ENCODE measurements at regions not wholly inside any gene's neighbourhood (a gene's known extent, or its start where the extent isn't known, plus 50 kb on each side); places are given as distances from the start of the nearest gene placed in this dataset.

GRCh38 chr4:64796581-64796980 lies 387.3 kb upstream of the TECRL start:
- no peak overlapping the region for H3K27ac ChIP-seq
- TF ChIP-seq, protein P1, sequence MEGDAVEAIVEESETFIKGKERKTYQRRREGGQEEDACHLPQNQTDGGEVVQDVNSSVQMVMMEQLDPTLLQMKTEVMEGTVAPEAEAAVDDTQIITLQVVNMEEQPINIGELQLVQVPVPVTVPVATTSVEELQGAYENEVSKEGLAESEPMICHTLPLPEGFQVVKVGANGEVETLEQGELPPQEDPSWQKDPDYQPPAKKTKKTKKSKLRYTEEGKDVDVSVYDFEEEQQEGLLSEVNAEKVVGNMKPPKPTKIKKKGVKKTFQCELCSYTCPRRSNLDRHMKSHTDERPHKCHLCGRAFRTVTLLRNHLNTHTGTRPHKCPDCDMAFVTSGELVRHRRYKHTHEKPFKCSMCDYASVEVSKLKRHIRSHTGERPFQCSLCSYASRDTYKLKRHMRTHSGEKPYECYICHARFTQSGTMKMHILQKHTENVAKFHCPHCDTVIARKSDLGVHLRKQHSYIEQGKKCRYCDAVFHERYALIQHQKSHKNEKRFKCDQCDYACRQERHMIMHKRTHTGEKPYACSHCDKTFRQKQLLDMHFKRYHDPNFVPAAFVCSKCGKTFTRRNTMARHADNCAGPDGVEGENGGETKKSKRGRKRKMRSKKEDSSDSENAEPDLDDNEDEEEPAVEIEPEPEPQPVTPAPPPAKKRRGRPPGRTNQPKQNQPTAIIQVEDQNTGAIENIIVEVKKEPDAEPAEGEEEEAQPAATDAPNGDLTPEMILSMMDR (conservative IDR thresholded peaks at IDR 0.05): no peak

- TF ChIP-seq, protein P1 (conservative IDR thresholded peaks at IDR 0.05): no peak
Measured at GRCh38 chr4:64784125-64784524, 374.9 kb upstream of the TECRL start.

GRCh38 chr4:64781737-64782326 lies 372.6 kb upstream of the TECRL start:
- TF ChIP-seq, protein P1 (conservative IDR thresholded peaks at IDR 0.05): peak; percentile 94
- H3K27ac ChIP-seq: no peak overlapping the region

More at GRCh38 chr4:64784125-64784524, 374.9 kb upstream of the TECRL start:
- no peak overlapping the region for H3K27ac ChIP-seq

DNA sequence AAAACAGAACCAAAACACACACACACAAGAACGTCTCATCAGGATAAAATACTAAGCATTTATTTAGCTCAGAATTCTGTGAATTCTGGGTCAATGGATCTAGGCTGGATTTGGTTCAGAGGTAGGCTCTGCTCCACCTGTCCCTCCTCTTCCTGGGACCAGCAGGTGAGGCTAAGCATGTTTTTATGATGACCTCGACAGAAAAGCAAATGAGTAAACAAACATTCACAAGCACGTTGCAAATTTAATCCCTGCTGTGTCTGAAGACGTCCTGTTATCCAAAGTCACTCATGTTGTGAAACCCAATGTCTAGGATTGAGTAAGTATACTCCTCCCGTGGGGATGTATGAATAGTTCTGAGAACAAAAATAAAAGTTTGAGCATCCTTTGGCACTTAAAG lies 371.4 kb upstream of the TECRL start:
- no peak overlapping the region for H3K27ac ChIP-seq
- TF ChIP-seq, protein P1 (conservative IDR thresholded peaks at IDR 0.05): no peak

DNA sequence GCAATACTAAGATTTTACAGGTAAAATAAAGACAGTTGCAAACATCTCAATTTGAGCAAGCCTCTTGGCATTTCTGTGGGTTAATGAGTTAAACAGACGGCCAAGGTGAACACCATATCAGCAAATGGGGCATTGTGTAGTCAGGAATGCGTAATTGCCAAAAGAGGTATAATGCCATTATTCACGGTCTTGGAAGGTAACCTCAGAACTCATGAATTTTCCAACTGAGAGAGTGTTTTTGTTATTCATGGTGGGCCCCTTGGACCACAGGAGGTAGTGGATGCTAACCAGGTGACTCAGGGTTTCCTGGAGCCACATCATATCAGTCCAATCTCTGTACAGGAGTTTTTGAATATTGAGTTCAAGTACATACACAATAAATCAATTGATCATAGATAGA lies 368.0 kb upstream of the TECRL start:
- no peak overlapping the region for H3K27ac ChIP-seq
- TF ChIP-seq, protein P1 (conservative IDR thresholded peaks at IDR 0.05): no peak

DNA sequence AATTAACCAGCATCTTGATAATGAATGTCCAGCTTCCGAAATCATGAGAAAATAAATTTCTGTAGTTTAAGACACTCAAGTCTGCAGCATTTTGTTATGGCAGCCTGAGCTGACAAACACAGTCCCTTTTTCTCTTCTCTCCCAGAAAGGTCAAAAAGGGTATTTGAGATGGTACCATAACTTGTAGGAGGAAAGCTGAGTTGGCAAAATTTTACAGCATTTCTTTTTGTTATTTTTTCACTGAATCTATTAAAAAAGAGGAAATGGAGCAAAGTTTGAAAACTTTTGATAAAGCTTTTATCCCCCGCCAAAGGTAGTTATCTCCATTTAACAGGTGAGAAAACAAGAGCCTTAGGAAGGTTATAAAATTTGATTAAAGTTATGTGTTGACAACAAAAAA lies 367.6 kb upstream of the TECRL start:
- no peak overlapping the region for H3K27ac ChIP-seq
- TF ChIP-seq, protein P1 (conservative IDR thresholded peaks at IDR 0.05): no peak

DNA sequence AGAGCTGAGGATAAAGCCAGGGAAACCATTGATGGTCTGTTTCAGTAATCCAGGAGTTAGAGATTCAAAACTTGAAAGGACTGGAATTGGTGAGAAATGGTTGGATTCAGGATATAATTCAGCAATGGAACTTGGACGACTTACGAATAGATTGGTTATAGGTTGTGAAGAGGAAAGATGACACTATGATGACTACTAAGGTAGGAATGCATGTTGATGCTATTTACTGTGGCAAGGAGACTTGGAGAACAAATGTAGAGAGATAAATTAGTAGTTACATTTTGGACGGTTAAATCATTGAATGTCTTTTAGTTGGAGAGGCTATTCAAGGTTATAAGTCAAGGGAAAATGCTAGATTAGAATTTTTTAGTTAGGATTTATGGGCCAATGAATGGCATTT lies 365.4 kb upstream of the TECRL start:
- no peak overlapping the region for H3K27ac ChIP-seq
- TF ChIP-seq, protein P1 (conservative IDR thresholded peaks at IDR 0.05): no peak

Data from VCaP (cell line).